ENCODE measurements at regions not wholly inside any gene's neighbourhood (a gene's known extent, or its start where the extent isn't known, plus 50 kb on each side); places are given as distances from the start of the nearest gene placed in this dataset.
"Not testable (repeated sequence)": the region's sequence is repeated elsewhere in the genome, so short reads cannot be mapped to it uniquely, and the experiment has no call there.

- DNase-seq: no peak
Measured at GRCh38 chr2:121063471-121063870, 221.5 kb downstream of the TFCP2L1 start.

GRCh38 chr2:121064186-121064585 lies 220.8 kb downstream of the TFCP2L1 start:
- DNase-seq: no peak

- DNase-seq: no peak
Measured at GRCh38 chr2:121065239-121065638, 219.8 kb downstream of the TFCP2L1 start.

GRCh38 chr2:121066526-121066925 lies 218.5 kb downstream of the TFCP2L1 start:
- DNase-seq: no peak

GRCh38 chr2:121068851-121069250 lies 216.2 kb downstream of the TFCP2L1 start:
- DNase-seq: no peak

GRCh38 chr2:121069434-121069969 lies 215.5 kb downstream of the TFCP2L1 start:
- DNase-seq: no peak

- not testable (repeated sequence) for DNase-seq
Measured at GRCh38 chr2:121070061-121070460, 214.9 kb downstream of the TFCP2L1 start.

- DNase-seq: no peak
Measured at GRCh38 chr2:121071034-121071504, 213.9 kb downstream of the TFCP2L1 start.

GRCh38 chr2:121072784-121073183 lies 212.2 kb downstream of the TFCP2L1 start:
- no peak for DNase-seq

GRCh38 chr2:121073320-121074210 lies 211.4 kb downstream of the TFCP2L1 start:
- no peak for DNase-seq

- no peak for DNase-seq
Measured at GRCh38 chr2:121074293-121074932, 210.6 kb downstream of the TFCP2L1 start.

GRCh38 chr2:121075006-121075551 lies 209.9 kb downstream of the TFCP2L1 start:
- no peak for DNase-seq

GRCh38 chr2:121075641-121076497 lies 209.1 kb downstream of the TFCP2L1 start:
- DNase-seq: no peak

- no peak for DNase-seq
Measured at GRCh38 chr2:121076498-121076820, 208.5 kb downstream of the TFCP2L1 start.

- DNase-seq: peak; percentile 30
Measured at GRCh38 chr2:121076885-121077549, 208.0 kb downstream of the TFCP2L1 start.

- DNase-seq: no peak
Measured at GRCh38 chr2:121078899-121079298, 206.1 kb downstream of the TFCP2L1 start.

GRCh38 chr2:121080013-121080772 lies 204.8 kb downstream of the TFCP2L1 start:
- peak; percentile 23 for DNase-seq

- no peak for DNase-seq
Measured at GRCh38 chr2:121081701-121082100, 203.3 kb downstream of the TFCP2L1 start.

- DNase-seq: no peak
Measured at GRCh38 chr2:121082191-121082590, 202.8 kb downstream of the TFCP2L1 start.

- DNase-seq: no peak
Measured at GRCh38 chr2:121084130-121084680, 200.8 kb downstream of the TFCP2L1 start.

- no peak for DNase-seq
Measured at GRCh38 chr2:121085801-121086200, 199.2 kb downstream of the TFCP2L1 start.

All from effector CD4-positive, alpha-beta T cell (primary cell).